ENCODE measurements at regions not wholly inside any gene's neighbourhood (a gene's known extent, or its start where the extent isn't known, plus 50 kb on each side); places are given as distances from the start of the nearest gene placed in this dataset.
A peak's percentile ranks its signal among the peaks of the same experiment; 100 is the strongest.

DNA sequence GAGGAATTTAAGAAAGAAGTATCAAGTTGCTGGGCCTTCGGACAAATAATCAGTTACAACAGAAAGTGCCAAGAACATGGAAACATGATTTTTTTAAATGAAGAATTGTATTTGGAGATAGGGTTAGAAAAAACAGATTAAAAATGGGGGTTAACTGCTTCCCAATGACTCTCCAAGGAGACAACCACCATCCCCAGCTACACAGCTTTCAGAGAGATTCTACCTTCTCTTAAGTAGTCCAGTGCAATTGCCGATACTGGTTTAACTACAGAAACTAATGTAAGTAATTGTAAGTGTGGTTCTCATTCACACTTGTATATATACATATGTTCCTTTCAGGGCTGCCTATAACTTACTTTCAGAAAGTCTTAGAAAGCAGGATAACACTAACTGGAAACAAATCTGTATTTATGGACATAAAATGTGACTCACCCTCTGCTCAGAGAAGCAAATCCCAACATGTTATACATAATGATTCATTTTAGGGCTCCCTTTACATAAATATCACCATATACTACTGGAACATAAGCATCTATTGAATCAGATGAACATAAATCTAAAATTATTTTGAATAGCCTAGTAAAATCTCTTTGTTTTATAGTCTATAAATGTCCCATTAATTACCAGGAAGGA, 248.9 kb upstream of the UGT8 start:
- no peaks in the 10 kb centered on the region for H3K4me1 ChIP-seq
- no peaks in the 10 kb centered on the region for H3K36me3 ChIP-seq
- no peaks in the 10 kb centered on the region for H3K9me3 ChIP-seq
- H3K27ac ChIP-seq: no peak overlapping the region
- ATAC-seq (ENCODE audit: low FRiP score in 2 of 2) (no peak), DNase-seq (no peak)
- 90 to 96% methylated on average over 2 of the region's 2 CpGs for WGBS, 2 donors
- TF ChIP-seq, protein P1, sequence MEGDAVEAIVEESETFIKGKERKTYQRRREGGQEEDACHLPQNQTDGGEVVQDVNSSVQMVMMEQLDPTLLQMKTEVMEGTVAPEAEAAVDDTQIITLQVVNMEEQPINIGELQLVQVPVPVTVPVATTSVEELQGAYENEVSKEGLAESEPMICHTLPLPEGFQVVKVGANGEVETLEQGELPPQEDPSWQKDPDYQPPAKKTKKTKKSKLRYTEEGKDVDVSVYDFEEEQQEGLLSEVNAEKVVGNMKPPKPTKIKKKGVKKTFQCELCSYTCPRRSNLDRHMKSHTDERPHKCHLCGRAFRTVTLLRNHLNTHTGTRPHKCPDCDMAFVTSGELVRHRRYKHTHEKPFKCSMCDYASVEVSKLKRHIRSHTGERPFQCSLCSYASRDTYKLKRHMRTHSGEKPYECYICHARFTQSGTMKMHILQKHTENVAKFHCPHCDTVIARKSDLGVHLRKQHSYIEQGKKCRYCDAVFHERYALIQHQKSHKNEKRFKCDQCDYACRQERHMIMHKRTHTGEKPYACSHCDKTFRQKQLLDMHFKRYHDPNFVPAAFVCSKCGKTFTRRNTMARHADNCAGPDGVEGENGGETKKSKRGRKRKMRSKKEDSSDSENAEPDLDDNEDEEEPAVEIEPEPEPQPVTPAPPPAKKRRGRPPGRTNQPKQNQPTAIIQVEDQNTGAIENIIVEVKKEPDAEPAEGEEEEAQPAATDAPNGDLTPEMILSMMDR (IDR thresholded peaks at IDR 0.05): no peak
- TF ChIP-seq EP300 (IDR thresholded peaks at IDR 0.05): no peak
- no peak for TF ChIP-seq POLR2A (IDR thresholded peaks at IDR 0.05)
- TF ChIP-seq POLR2AphosphoS5 (IDR thresholded peaks at IDR 0.05): no peak
- no peaks in the 10 kb centered on the region for H3K27me3 ChIP-seq
- H3K4me3 ChIP-seq: no peak overlapping the region

DNA sequence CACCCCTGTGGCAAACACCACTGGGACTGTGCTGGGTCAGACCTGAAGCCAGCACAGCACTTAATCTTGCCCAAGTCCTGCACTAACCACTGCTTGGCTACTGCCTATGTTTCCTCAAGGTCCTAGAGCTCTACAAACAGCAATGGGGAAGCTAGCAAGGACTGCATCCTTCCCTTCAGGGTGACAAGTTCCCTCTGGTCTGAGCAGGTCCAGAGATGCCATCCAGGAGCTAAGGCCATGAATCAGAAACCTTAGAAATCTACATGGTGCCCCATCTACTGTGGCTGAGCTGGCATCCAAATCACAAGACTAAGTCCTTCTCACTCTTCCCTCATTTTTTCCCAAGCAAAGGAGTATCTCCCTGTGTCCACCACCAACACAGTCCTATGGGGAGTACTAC, 239.7 kb upstream of the UGT8 start:
- Histone ChIP-seq H3K27me3 (no peaks in the 10 kb centered on the region), H3K27ac (no peak overlapping the region), H3K9me3 (no peaks in the 10 kb centered on the region), H3K4me1 (no peaks in the 10 kb centered on the region), H3K36me3 (no peaks in the 10 kb centered on the region), H3K4me3 (no peak overlapping the region)
- no peak for ATAC-seq (ENCODE audit: low FRiP score in 2 of 2)
- DNase-seq: no peak
- TF ChIP-seq POLR2A (IDR thresholded peaks at IDR 0.05) (no peak), EP300 (IDR thresholded peaks at IDR 0.05) (no peak), POLR2AphosphoS5 (IDR thresholded peaks at IDR 0.05) (no peak)
- TF ChIP-seq, protein P1 (IDR thresholded peaks at IDR 0.05): no peak

DNA sequence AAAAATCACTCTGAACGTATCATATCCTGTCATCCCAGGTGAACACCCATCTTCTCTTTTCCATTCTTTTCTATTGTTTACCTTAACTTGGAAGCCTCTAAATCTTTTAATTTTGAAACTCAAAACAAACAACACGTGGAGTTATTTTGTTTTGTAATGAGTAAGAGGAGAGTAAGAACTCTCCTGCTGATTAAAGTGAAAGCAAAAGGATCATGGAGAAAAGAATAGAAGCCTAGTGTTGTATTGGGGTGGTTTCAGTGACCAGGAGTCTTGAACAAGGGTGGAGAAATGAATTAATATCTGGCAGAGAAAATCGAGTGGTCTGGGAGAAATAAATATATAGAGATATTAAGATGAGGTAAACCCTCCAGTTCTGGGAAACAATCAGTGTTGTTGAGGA, 237.4 kb upstream of the UGT8 start:
- Histone ChIP-seq H3K27ac (no peak overlapping the region), H3K4me3 (no peak overlapping the region), H3K36me3 (no peaks in the 10 kb centered on the region), H3K27me3 (no peaks in the 10 kb centered on the region), H3K9me3 (no peaks in the 10 kb centered on the region), H3K4me1 (no peaks in the 10 kb centered on the region)
- WGBS, 2 donors: 26 to 39% methylated on average over 3 of the region's 3 CpGs
- TF ChIP-seq POLR2A (IDR thresholded peaks at IDR 0.05): no peak
- TF ChIP-seq POLR2AphosphoS5 (IDR thresholded peaks at IDR 0.05): no peak
- TF ChIP-seq, protein P1 (IDR thresholded peaks at IDR 0.05): no peak
- no peak for TF ChIP-seq EP300 (IDR thresholded peaks at IDR 0.05)
- DNase-seq (no peak), ATAC-seq (ENCODE audit: low FRiP score in 2 of 2) (no peak)

DNA sequence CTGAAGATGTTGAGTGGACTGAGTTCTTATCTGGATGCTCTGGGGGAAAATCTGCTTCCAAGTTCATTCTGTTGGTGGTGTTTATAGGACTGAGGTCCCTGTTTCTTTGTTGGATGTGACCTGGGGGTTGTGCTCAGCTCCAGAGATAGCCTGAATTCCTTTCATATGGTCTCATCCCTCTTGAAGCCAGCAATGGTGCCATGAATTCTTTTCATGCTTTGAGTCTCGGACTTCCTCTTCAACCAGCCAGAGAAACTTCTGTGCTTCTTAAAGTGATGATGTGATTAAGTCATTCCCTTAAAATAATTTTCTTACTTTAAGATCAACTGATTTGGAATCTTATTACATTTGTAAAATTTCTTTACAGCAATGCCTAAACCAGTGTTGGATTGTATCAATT, 233.8 kb upstream of the UGT8 start:
- no peaks in the 10 kb centered on the region for H3K9me3 ChIP-seq
- no peaks in the 10 kb centered on the region for H3K4me1 ChIP-seq
- TF ChIP-seq POLR2AphosphoS5 (IDR thresholded peaks at IDR 0.05) (no peak), POLR2A (IDR thresholded peaks at IDR 0.05) (no peak), EP300 (IDR thresholded peaks at IDR 0.05) (no peak)
- TF ChIP-seq, protein P1 (IDR thresholded peaks at IDR 0.05): no peak
- peak in 1 of 2 donors; percentile 32 for ATAC-seq (ENCODE audit: low FRiP score in 2 of 2)
- H3K27me3 ChIP-seq: no peaks in the 10 kb centered on the region
- H3K4me3 ChIP-seq: no peak overlapping the region
- peak overlapping the region in 1 of 4 donors; percentile 27 for H3K27ac ChIP-seq
- 50 to 58% methylated on average over 1 of the region's 1 CpG for WGBS, 2 donors
- H3K36me3 ChIP-seq: no peaks in the 10 kb centered on the region
- DNase-seq: no peak

DNA sequence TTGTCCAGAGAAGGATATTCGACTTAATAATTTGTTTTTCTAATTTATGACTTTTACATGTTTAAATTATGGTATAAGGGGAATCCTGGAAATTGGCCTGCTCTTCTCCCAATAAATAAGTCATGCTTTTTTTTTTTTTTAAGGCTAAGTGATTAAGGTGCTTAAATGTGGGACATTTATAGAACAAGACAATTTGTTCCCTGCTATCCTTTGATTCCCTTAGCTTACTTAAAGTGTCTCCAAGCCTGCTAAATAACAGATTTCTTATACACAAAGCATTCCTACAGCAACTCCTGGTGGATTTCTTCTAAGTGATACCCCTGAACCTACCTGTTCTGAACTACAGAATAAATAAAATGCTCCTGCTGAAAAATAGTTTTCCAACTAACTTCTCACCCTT, 233.0 kb upstream of the UGT8 start:
- Histone ChIP-seq H3K4me1 (no peaks in the 10 kb centered on the region), H3K27me3 (no peaks in the 10 kb centered on the region), H3K36me3 (no peaks in the 10 kb centered on the region), H3K27ac (no peak overlapping the region), H3K9me3 (no peaks in the 10 kb centered on the region), H3K4me3 (no peak overlapping the region)
- ATAC-seq (ENCODE audit: low FRiP score in 2 of 2) (no peak), DNase-seq (no peak)
- TF ChIP-seq POLR2AphosphoS5 (IDR thresholded peaks at IDR 0.05) (no peak), EP300 (IDR thresholded peaks at IDR 0.05) (no peak), POLR2A (IDR thresholded peaks at IDR 0.05) (no peak)
- TF ChIP-seq, protein P1 (IDR thresholded peaks at IDR 0.05): no peak
- 73 to 77% methylated on average over 1 of the region's 1 CpG for WGBS, 2 donors

Data from upper lobe of left lung (tissue), 6 donors.